ENCODE measurements at regions not wholly inside any gene's neighbourhood (a gene's known extent, or its start where the extent isn't known, plus 50 kb on each side); places are given as distances from the start of the nearest gene placed in this dataset.

- no peak overlapping the region for H4K91ac ChIP-seq (ENCODE audit: low read length)
- no peak overlapping the region for H2BK15ac ChIP-seq (ENCODE audit: low read depth, poor library complexity, severe bottlenecking)
- no peak overlapping the region for H3K9ac ChIP-seq (ENCODE audit: low read length)
- H4K8ac ChIP-seq (ENCODE audit: low read length): no peak overlapping the region
- no peak overlapping the region for H2BK5ac ChIP-seq (ENCODE audit: low read depth, low read length, poor library complexity, severe bottlenecking)
- no peaks in the 10 kb centered on the region for H3K4me1 ChIP-seq (ENCODE audit: control insufficient read depth, insufficient read depth, low read depth, low read length)
- no peak overlapping the region for H2AFZ ChIP-seq (ENCODE audit: low read depth, low read length)
- no peak overlapping the region for H3K14ac ChIP-seq (ENCODE audit: low read length in 2 of 2)
- no peak overlapping the region for H2BK120ac ChIP-seq (ENCODE audit: low read depth, low read length)
- no peak overlapping the region for H3K27ac ChIP-seq (ENCODE audit: low read length, poor library complexity, severe bottlenecking)
- H3K36me3 ChIP-seq (ENCODE audit: control insufficient read depth in 1 of 2, insufficient read depth in 2 of 2, low read depth in 1 of 2, low read length in 2 of 2): no peaks in the 10 kb centered on the region
- no peak overlapping the region for H2AK5ac ChIP-seq (ENCODE audit: low read length, severe bottlenecking)
- no peak overlapping the region for H3K18ac ChIP-seq (ENCODE audit: low read depth in 1 of 2, low read length in 2 of 2)
- no peaks in the 10 kb centered on the region for H3K9me3 ChIP-seq (ENCODE audit: control insufficient read depth, low read length)
- no peak for DNase-seq
- no peak overlapping the region for H3K4me3 ChIP-seq (ENCODE audit: insufficient read depth in 1 of 2, low read depth in 1 of 2, low read length in 2 of 2)
- H3K23ac ChIP-seq (ENCODE audit: low read length in 2 of 2): no peak overlapping the region
- no peaks in the 10 kb centered on the region for H3K79me1 ChIP-seq (replicated peaks; ENCODE audit: low read length, poor library complexity, severe bottlenecking)
- no peak overlapping the region for H3K4me2 ChIP-seq (ENCODE audit: low read length, poor library complexity, severe bottlenecking)
- H2BK12ac ChIP-seq (ENCODE audit: low read length in 2 of 2): no peak overlapping the region
- H3K27me3 ChIP-seq (ENCODE audit: control insufficient read depth in 1 of 2, insufficient read depth in 1 of 2, low read length in 2 of 2): no peaks in the 10 kb centered on the region
- no CpG with 5 or more reads among the region's 2 CpGs for WGBS
- no peak overlapping the region for H3K4ac ChIP-seq (ENCODE audit: low read depth in 1 of 2, low read length in 2 of 2)
These were observed 174.1 kb upstream of the MYO16 start for GRCh38 chr13:108455320-108455719.

GRCh38 chr13:108460043-108460442 lies 169.4 kb upstream of the MYO16 start:
- Histone ChIP-seq H4K91ac (ENCODE audit: low read length) (no peak overlapping the region), H3K79me1 (replicated peaks; ENCODE audit: low read length, poor library complexity, severe bottlenecking) (no peaks in the 10 kb centered on the region), H3K36me3 (ENCODE audit: control insufficient read depth in 1 of 2, insufficient read depth in 2 of 2, low read depth in 1 of 2, low read length in 2 of 2) (no peaks in the 10 kb centered on the region), H3K9me3 (ENCODE audit: control insufficient read depth, low read length) (no peaks in the 10 kb centered on the region), H3K4me3 (ENCODE audit: insufficient read depth in 1 of 2, low read depth in 1 of 2, low read length in 2 of 2) (no peak overlapping the region), H2AFZ (ENCODE audit: low read depth, low read length) (no peak overlapping the region), H3K18ac (ENCODE audit: low read depth in 1 of 2, low read length in 2 of 2) (no peak overlapping the region), H3K4ac (ENCODE audit: low read depth in 1 of 2, low read length in 2 of 2) (no peak overlapping the region), H2BK5ac (ENCODE audit: low read depth, low read length, poor library complexity, severe bottlenecking) (no peak overlapping the region), H2AK5ac (ENCODE audit: low read length, severe bottlenecking) (no peak overlapping the region), H3K23ac (ENCODE audit: low read length in 2 of 2) (no peak overlapping the region), H3K27me3 (ENCODE audit: control insufficient read depth in 1 of 2, insufficient read depth in 1 of 2, low read length in 2 of 2) (no peaks in the 10 kb centered on the region), H3K14ac (ENCODE audit: low read length in 2 of 2) (no peak overlapping the region), H3K9ac (ENCODE audit: low read length) (no peak overlapping the region), H3K27ac (ENCODE audit: low read length, poor library complexity, severe bottlenecking) (no peak overlapping the region), H2BK120ac (ENCODE audit: low read depth, low read length) (no peak overlapping the region), H4K8ac (ENCODE audit: low read length) (no peak overlapping the region), H2BK15ac (ENCODE audit: low read depth, poor library complexity, severe bottlenecking) (no peak overlapping the region), H3K4me2 (ENCODE audit: low read length, poor library complexity, severe bottlenecking) (no peak overlapping the region), H3K4me1 (ENCODE audit: control insufficient read depth, insufficient read depth, low read depth, low read length) (peaks cover 1% of the 10 kb centered on the region), H2BK12ac (ENCODE audit: low read length in 2 of 2) (no peak overlapping the region)
- DNase-seq: no peak
- 65% methylated on average over 2 of the region's 4 CpGs for WGBS

- Histone ChIP-seq H4K8ac (ENCODE audit: low read length) (no peak overlapping the region), H3K79me1 (replicated peaks; ENCODE audit: low read length, poor library complexity, severe bottlenecking) (no peaks in the 10 kb centered on the region), H4K91ac (ENCODE audit: low read length) (no peak overlapping the region), H3K27ac (ENCODE audit: low read length, poor library complexity, severe bottlenecking) (no peak overlapping the region), H3K4ac (ENCODE audit: low read depth in 1 of 2, low read length in 2 of 2) (no peak overlapping the region), H2BK12ac (ENCODE audit: low read length in 2 of 2) (no peak overlapping the region), H3K4me3 (ENCODE audit: insufficient read depth in 1 of 2, low read depth in 1 of 2, low read length in 2 of 2) (no peak overlapping the region), H3K4me1 (ENCODE audit: control insufficient read depth, insufficient read depth, low read depth, low read length) (peaks cover 1% of the 10 kb centered on the region), H3K9me3 (ENCODE audit: control insufficient read depth, low read length) (no peaks in the 10 kb centered on the region), H3K9ac (ENCODE audit: low read length) (no peak overlapping the region), H2BK120ac (ENCODE audit: low read depth, low read length) (no peak overlapping the region), H3K27me3 (ENCODE audit: control insufficient read depth in 1 of 2, insufficient read depth in 1 of 2, low read length in 2 of 2) (no peaks in the 10 kb centered on the region), H3K14ac (ENCODE audit: low read length in 2 of 2) (peak overlapping the region in 1 of 2 experiments; percentile 15), H3K18ac (ENCODE audit: low read depth in 1 of 2, low read length in 2 of 2) (no peak overlapping the region), H3K4me2 (ENCODE audit: low read length, poor library complexity, severe bottlenecking) (no peak overlapping the region), H3K23ac (ENCODE audit: low read length in 2 of 2) (no peak overlapping the region), H2BK15ac (ENCODE audit: low read depth, poor library complexity, severe bottlenecking) (no peak overlapping the region), H2BK5ac (ENCODE audit: low read depth, low read length, poor library complexity, severe bottlenecking) (no peak overlapping the region), H2AFZ (ENCODE audit: low read depth, low read length) (no peak overlapping the region), H2AK5ac (ENCODE audit: low read length, severe bottlenecking) (no peak overlapping the region), H3K36me3 (ENCODE audit: control insufficient read depth in 1 of 2, insufficient read depth in 2 of 2, low read depth in 1 of 2, low read length in 2 of 2) (no peaks in the 10 kb centered on the region)
- 65% methylated on average over 3 of the region's 4 CpGs for WGBS
- no peak for DNase-seq
These were observed 168.7 kb upstream of the MYO16 start for GRCh38 chr13:108460746-108461145.

- H3K4me1 ChIP-seq (ENCODE audit: control insufficient read depth, insufficient read depth, low read depth, low read length): peaks cover 1% of the 10 kb centered on the region
- WGBS: 10% methylated on average over 2 of the region's 3 CpGs
These were observed 166.1 kb upstream of the MYO16 start for GRCh38 chr13:108463340-108463739.

More at GRCh38 chr13:108463340-108463739, 166.1 kb upstream of the MYO16 start:
- Histone ChIP-seq H4K91ac (ENCODE audit: low read length) (no peak overlapping the region), H3K4me2 (ENCODE audit: low read length, poor library complexity, severe bottlenecking) (no peak overlapping the region), H4K8ac (ENCODE audit: low read length) (no peak overlapping the region), H2BK12ac (ENCODE audit: low read length in 2 of 2) (no peak overlapping the region), H2AFZ (ENCODE audit: low read depth, low read length) (no peak overlapping the region), H3K36me3 (ENCODE audit: control insufficient read depth in 1 of 2, insufficient read depth in 2 of 2, low read depth in 1 of 2, low read length in 2 of 2) (no peaks in the 10 kb centered on the region), H3K79me1 (replicated peaks; ENCODE audit: low read length, poor library complexity, severe bottlenecking) (no peaks in the 10 kb centered on the region), H2BK120ac (ENCODE audit: low read depth, low read length) (no peak overlapping the region), H2BK15ac (ENCODE audit: low read depth, poor library complexity, severe bottlenecking) (no peak overlapping the region), H3K4me3 (ENCODE audit: insufficient read depth in 1 of 2, low read depth in 1 of 2, low read length in 2 of 2) (no peak overlapping the region), H3K4ac (ENCODE audit: low read depth in 1 of 2, low read length in 2 of 2) (no peak overlapping the region), H3K27ac (ENCODE audit: low read length, poor library complexity, severe bottlenecking) (peak overlapping the region; percentile 76), H2BK5ac (ENCODE audit: low read depth, low read length, poor library complexity, severe bottlenecking) (no peak overlapping the region), H3K9ac (ENCODE audit: low read length) (peak overlapping the region; percentile 91), H3K14ac (ENCODE audit: low read length in 2 of 2) (no peak overlapping the region), H3K27me3 (ENCODE audit: control insufficient read depth in 1 of 2, insufficient read depth in 1 of 2, low read length in 2 of 2) (no peaks in the 10 kb centered on the region), H2AK5ac (ENCODE audit: low read length, severe bottlenecking) (no peak overlapping the region), H3K23ac (ENCODE audit: low read length in 2 of 2) (no peak overlapping the region), H3K9me3 (ENCODE audit: control insufficient read depth, low read length) (no peaks in the 10 kb centered on the region), H3K18ac (ENCODE audit: low read depth in 1 of 2, low read length in 2 of 2) (no peak overlapping the region)
- DNase-seq: peak; percentile 90

Data from mesenchymal stem cell (in vitro differentiated cells and primary cell).